Upper lobe of left lung (tissue), 4 donors: ENCODE measurements at regions not wholly inside any gene's neighbourhood (a gene's known extent, or its start where the extent isn't known, plus 50 kb on each side); places are given as distances from the start of the nearest gene placed in this dataset.

Source experiments
- POLR2A ChIP-seq, 4 donors: fragments of 450-650 bp; IDR thresholded peaks; one replicate each; pipeline ENCODE4 v1.5.1; 2016 to 2017; ENCODE audit warnings: antibody characterized with exemption in 4 of 4, mild to moderate bottlenecking in 2 of 4
- TF ChIP-seq, protein P1 (sequence below), 6 experiments: fragments of 450-650 bp in 4 of 6; fragments of 200-600 bp in 2 of 6; sonication (generic) in 2 of 6; IDR thresholded peaks; one replicate each; pipeline ENCODE4 v1.5.1; 2016 to 2019; ENCODE audit warnings: antibody characterized with exemption in 6 of 6

DNA sequence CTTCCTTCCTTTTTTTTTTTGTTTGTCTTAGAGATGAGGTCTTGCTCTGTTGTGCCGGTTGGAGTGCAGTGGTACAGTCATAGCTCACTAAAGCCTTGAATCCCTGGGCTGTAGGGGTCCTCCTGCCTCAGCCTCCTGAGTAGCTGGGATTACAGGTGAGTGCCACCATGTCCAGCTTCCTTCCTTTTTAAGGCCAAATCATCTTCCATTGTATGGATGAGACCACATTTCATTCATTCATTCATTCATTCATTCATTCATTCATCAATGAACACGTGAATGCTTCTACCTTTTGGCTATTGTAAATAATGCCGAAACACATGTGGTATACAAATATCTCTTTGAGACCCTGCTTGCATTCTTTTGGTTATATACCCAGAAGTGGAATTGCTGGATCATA lies 60.0 kb upstream of the BAIAP2L1 start:
- TF ChIP-seq, protein P1, sequence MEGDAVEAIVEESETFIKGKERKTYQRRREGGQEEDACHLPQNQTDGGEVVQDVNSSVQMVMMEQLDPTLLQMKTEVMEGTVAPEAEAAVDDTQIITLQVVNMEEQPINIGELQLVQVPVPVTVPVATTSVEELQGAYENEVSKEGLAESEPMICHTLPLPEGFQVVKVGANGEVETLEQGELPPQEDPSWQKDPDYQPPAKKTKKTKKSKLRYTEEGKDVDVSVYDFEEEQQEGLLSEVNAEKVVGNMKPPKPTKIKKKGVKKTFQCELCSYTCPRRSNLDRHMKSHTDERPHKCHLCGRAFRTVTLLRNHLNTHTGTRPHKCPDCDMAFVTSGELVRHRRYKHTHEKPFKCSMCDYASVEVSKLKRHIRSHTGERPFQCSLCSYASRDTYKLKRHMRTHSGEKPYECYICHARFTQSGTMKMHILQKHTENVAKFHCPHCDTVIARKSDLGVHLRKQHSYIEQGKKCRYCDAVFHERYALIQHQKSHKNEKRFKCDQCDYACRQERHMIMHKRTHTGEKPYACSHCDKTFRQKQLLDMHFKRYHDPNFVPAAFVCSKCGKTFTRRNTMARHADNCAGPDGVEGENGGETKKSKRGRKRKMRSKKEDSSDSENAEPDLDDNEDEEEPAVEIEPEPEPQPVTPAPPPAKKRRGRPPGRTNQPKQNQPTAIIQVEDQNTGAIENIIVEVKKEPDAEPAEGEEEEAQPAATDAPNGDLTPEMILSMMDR (IDR thresholded peaks at IDR 0.05): no peak
- TF ChIP-seq POLR2A (IDR thresholded peaks at IDR 0.05): no peak
